Neural cell (in vitro differentiated cells): ENCODE measurements at regions not wholly inside any gene's neighbourhood (a gene's known extent, or its start where the extent isn't known, plus 50 kb on each side); places are given as distances from the start of the nearest gene placed in this dataset.

Experiments used
- EZH2 ChIP-seq: fragments of 200-600, 300-800 bp; shearing (Covaris generic), sonication (generic); IDR thresholded peaks from 2 replicates; pipeline ENCODE4 v1.6.1; 2014; ENCODE audit warnings: antibody characterized with exemption, low read length, borderline replicate concordance, mild to moderate bottlenecking; ENCODE audit not compliant: insufficient read depth, poor library complexity, severe bottlenecking
- POLR2AphosphoS5 ChIP-seq: IDR thresholded peaks from 2 replicates; pipeline ENCODE4 v1.6.1; 2012
- RAD21 ChIP-seq: fragments of 450-650 bp; conservative IDR thresholded peaks from 2 replicates; pipeline ENCODE4 v1.6.1; 2014; ENCODE audit warnings: antibody characterized with exemption, mild to moderate bottlenecking, moderate library complexity
- TAF1 ChIP-seq: IDR thresholded peaks from 2 replicates; pipeline ENCODE4 v1.6.1; 2012; ENCODE audit warnings: low read depth
- TF ChIP-seq, protein P1 (sequence below): fragments of 450-650 bp; IDR thresholded peaks from 2 replicates; pipeline ENCODE4 v1.5.1; 2014; ENCODE audit warnings: antibody characterized with exemption, mild to moderate bottlenecking, moderate library complexity; ENCODE audit not compliant: poor library complexity, severe bottlenecking

DNA sequence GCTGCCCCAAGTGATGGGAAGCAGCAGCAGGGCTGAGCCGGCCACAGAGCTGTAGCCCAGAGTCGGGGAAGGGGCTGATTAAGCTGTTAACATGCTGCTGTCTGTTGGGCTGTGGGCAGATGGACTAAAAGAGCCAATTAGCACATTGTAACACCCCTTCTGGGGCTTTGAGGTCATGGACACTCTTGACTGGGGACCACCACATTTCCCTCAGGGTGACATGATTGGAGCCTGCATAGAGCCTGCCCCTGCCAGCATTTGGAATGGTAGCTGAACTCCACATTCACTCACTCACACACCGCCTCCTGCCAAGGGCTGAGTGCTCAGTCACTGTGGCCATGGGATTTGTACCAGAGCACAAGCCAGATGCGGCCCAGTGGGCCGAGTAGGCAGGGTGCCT is 646.9 kb downstream of the FAT4 start:
- TF ChIP-seq, protein P1, sequence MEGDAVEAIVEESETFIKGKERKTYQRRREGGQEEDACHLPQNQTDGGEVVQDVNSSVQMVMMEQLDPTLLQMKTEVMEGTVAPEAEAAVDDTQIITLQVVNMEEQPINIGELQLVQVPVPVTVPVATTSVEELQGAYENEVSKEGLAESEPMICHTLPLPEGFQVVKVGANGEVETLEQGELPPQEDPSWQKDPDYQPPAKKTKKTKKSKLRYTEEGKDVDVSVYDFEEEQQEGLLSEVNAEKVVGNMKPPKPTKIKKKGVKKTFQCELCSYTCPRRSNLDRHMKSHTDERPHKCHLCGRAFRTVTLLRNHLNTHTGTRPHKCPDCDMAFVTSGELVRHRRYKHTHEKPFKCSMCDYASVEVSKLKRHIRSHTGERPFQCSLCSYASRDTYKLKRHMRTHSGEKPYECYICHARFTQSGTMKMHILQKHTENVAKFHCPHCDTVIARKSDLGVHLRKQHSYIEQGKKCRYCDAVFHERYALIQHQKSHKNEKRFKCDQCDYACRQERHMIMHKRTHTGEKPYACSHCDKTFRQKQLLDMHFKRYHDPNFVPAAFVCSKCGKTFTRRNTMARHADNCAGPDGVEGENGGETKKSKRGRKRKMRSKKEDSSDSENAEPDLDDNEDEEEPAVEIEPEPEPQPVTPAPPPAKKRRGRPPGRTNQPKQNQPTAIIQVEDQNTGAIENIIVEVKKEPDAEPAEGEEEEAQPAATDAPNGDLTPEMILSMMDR: no peak
- no peak for TF ChIP-seq POLR2AphosphoS5
- no peak for TF ChIP-seq EZH2
- no peak for TF ChIP-seq TAF1
- TF ChIP-seq RAD21: no peak
